Calu3 (cell line): ENCODE measurements at regions not wholly inside any gene's neighbourhood (a gene's known extent, or its start where the extent isn't known, plus 50 kb on each side); places are given as distances from the start of the nearest gene placed in this dataset.

Experiments used
- BruUV-seq: library from RNA; stranded (reverse); fragments of 400-500 nt; replicated peaks from 2 replicates; lab custom pipeline; 2021; lab: Mats Ljungman, UMichigan
- CTCF ChIA-PET: fragments of 300-600 bp; sonication (Branson Sonifier 250); formaldehyde crosslinking; loops from one replicate; lab custom pipeline; 2022; ENCODE audit warnings: antibody characterized with exemption; lab: Charles Lee
- DNase-seq: peaks from one replicate; pipeline ENCODE4 v3.0.0; 2022
- H3K27ac Mint-ChIP-seq: one replicate; pipeline ENCODE4 v1.8.0; 2022; ENCODE audit warnings: mixed read lengths; ENCODE audit not compliant: unreplicated experiment
- H3K27me3 Mint-ChIP-seq: one replicate; pipeline ENCODE4 v1.8.0; 2022; ENCODE audit warnings: mixed read lengths; ENCODE audit not compliant: unreplicated experiment
- H3K36me3 Mint-ChIP-seq: one replicate; pipeline ENCODE4 v1.8.0; 2022; ENCODE audit warnings: mild to moderate bottlenecking, moderate library complexity, mixed read lengths; ENCODE audit not compliant: insufficient read depth, unreplicated experiment
- H3K4me1 Mint-ChIP-seq: one replicate; pipeline ENCODE4 v1.8.0; 2022; ENCODE audit warnings: mild to moderate bottlenecking, low read depth, mixed read lengths; ENCODE audit not compliant: unreplicated experiment
- H3K4me3 Mint-ChIP-seq: one replicate; pipeline ENCODE4 v1.8.0; 2022; ENCODE audit warnings: mild to moderate bottlenecking, low read depth, moderate library complexity, mixed read lengths; ENCODE audit not compliant: unreplicated experiment
- H3K9me3 Mint-ChIP-seq: one replicate; pipeline ENCODE4 v1.8.0; 2022; ENCODE audit warnings: low read depth, mixed read lengths; ENCODE audit not compliant: unreplicated experiment
- intact Hi-C: fragments of 100-400 bp; cut with micrococcal nuclease; formaldehyde crosslinking; loops from one replicate; pipeline ENCODE4 v1.10.0; 2022; ENCODE audit not compliant: unreplicated experiment
- TF ChIP-seq, protein P1 (sequence below): fragments of 200-600 bp; IDR thresholded peaks from one replicate; pipeline ENCODE4 v1.8.0; 2022; ENCODE audit warnings: antibody characterized with exemption; ENCODE audit not compliant: unreplicated experiment

DNA sequence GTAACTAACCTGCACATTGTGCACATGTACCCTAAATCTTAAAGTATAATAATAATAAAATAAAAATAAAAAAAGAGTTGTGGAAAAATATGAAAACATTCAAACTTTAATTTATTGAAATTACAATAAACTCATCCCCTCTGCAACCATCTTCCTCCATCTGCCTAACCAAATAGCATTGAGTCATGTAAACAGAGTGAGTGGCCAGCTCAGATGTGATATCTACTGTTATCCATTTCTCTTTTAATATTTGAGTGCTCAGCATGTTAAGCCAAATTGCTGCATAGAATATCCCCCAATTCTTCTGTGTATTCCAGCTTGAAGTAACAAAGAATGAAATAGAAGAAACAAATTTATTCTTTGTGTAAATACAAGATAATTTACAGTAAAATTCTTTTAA lies 124.4 kb upstream of the HMHB1 start:
- no peak overlapping the region for H3K27ac Mint-ChIP-seq
- intact Hi-C loops, result loop anchor here (10.0 kb wide), 1 partner anchor 583 kb away; no protein-coding TSS in a partner anchor
- DNase-seq, result no peak
- no peaks in the 10 kb centered on the region for H3K27me3 Mint-ChIP-seq
- H3K36me3 Mint-ChIP-seq, result no peaks in the 10 kb centered on the region
- peaks cover 3% of the 10 kb centered on the region for H3K9me3 Mint-ChIP-seq
- H3K4me1 Mint-ChIP-seq, result peaks cover 13% of the 10 kb centered on the region
- no peak overlapping the region for H3K4me3 Mint-ChIP-seq
- TF ChIP-seq, protein P1, sequence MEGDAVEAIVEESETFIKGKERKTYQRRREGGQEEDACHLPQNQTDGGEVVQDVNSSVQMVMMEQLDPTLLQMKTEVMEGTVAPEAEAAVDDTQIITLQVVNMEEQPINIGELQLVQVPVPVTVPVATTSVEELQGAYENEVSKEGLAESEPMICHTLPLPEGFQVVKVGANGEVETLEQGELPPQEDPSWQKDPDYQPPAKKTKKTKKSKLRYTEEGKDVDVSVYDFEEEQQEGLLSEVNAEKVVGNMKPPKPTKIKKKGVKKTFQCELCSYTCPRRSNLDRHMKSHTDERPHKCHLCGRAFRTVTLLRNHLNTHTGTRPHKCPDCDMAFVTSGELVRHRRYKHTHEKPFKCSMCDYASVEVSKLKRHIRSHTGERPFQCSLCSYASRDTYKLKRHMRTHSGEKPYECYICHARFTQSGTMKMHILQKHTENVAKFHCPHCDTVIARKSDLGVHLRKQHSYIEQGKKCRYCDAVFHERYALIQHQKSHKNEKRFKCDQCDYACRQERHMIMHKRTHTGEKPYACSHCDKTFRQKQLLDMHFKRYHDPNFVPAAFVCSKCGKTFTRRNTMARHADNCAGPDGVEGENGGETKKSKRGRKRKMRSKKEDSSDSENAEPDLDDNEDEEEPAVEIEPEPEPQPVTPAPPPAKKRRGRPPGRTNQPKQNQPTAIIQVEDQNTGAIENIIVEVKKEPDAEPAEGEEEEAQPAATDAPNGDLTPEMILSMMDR, result no peak
- BruUV-seq, result no TSS peak
- CTCF ChIA-PET, result no interaction called here

DNA sequence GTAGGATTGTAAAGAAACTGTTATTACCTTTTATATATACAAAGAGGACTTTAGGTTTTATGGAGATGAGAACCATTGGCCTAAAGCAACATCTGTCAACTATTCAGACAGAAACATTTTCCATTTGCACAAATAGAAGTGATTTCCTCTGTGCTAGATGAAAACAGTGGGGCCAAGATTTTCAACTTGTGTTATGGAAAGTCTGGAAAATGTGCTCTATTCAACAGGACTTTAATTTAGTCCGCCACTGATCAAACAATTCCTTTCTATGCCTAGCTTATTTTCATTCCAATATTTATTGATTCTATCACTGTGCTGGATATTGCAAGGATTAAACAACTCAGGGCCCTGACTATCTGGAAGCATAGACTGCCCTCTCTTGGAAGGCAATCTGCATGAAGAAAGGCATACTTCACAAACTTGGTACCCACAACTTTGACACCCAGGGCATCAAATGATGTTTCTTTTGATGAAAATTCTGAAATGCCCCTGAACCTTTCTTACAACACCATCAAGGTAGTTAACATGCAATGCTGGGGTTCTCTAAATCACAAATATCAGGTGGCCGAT lies 126.6 kb upstream of the HMHB1 start:
- TF ChIP-seq, protein P1, result no peak
- peaks cover 3% of the 10 kb centered on the region for H3K9me3 Mint-ChIP-seq
- H3K4me1 Mint-ChIP-seq, result peaks cover 23% of the 10 kb centered on the region
- H3K36me3 Mint-ChIP-seq, result no peaks in the 10 kb centered on the region
- H3K27ac Mint-ChIP-seq, result no peak overlapping the region
- peak; percentile 34 for DNase-seq
- CTCF ChIA-PET, result interaction anchor here (0.7 kb wide), 1 partner anchor 281 kb away, joined by 3 read pairs; no protein-coding TSS in a partner anchor
- intact Hi-C loops, result loop anchor here (1.0 to 10.0 kb wide), 2 partner anchors 281 to 581 kb away; no protein-coding TSS in a partner anchor
- no peaks in the 10 kb centered on the region for H3K27me3 Mint-ChIP-seq
- H3K4me3 Mint-ChIP-seq, result no peak overlapping the region
- BruUV-seq, result no TSS peak

DNA sequence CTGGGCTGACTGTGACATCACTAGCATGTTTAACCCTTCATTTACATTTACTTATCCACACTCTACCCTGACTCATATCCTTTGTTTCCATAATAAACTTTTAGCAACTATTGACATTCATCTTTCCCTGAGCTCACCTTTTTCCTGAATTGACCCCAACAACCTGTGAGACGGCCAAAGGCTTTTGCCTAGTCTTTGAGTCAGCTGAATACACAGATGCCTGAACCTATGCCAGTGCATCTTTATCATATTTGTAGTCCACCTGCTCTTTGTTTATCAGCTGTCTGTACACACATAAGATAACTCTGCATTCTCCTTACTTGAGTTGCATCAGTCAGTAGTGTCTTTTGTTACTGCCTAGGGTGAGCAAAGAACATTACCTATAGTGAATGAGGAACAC lies 128.5 kb upstream of the HMHB1 start:
- Mint-ChIP-seq H3K4me1 (peaks cover 35% of the 10 kb centered on the region), H3K9me3 (no peaks in the 10 kb centered on the region), H3K27me3 (no peaks in the 10 kb centered on the region), H3K27ac (no peak overlapping the region), H3K36me3 (no peaks in the 10 kb centered on the region), H3K4me3 (no peak overlapping the region)
- TF ChIP-seq, protein P1, result no peak
- intact Hi-C loops, result loop anchor here (10.0 kb wide), 1 partner anchor 579 kb away; no protein-coding TSS in a partner anchor
- no TSS peak for BruUV-seq
- CTCF ChIA-PET, result interaction anchor here (0.6 to 1.8 kb wide), 4 partner anchors 8 to 124 kb away, joined by 3 to 5 read pairs (median 4); no protein-coding TSS in a partner anchor
- DNase-seq, result no peak

DNA sequence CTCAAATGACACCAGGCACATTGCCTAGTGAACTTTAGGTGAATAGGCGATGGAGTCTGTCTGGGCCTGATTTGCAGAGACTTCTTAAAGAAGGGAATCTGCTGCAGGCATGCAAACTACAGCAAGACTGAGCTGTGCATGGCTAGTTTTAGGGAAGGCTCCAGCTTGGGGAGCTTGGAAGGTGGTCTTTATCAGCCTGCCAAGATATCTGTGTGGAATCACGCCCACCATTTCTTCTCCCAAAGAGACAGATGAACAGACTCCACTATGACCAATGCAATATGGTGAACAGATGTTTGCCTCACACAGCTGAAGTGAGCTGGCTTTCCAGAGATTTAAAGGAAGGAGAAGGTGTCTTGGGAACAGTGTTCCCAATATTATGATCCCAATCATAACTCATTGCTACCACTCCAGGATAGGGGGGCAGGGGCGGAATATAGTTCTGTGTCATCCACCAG lies 129.0 kb upstream of the HMHB1 start:
- Mint-ChIP-seq H3K27me3 (no peaks in the 10 kb centered on the region), H3K27ac (no peak overlapping the region), H3K9me3 (no peaks in the 10 kb centered on the region), H3K36me3 (no peaks in the 10 kb centered on the region), H3K4me1 (peaks cover 35% of the 10 kb centered on the region), H3K4me3 (no peak overlapping the region)
- intact Hi-C loops, result loop anchor here (10.0 kb wide), 1 partner anchor 578 kb away; no protein-coding TSS in a partner anchor
- CTCF ChIA-PET, result interaction anchor here (0.6 to 1.8 kb wide), 5 partner anchors 9 to 123 kb away, joined by 3 to 5 read pairs (median 4); no protein-coding TSS in a partner anchor
- DNase-seq, result no peak
- TF ChIP-seq, protein P1, result no peak
- no TSS peak for BruUV-seq
